Bronchial epithelial cell (primary cell): ENCODE measurements at regions not wholly inside any gene's neighbourhood (a gene's known extent, or its start where the extent isn't known, plus 50 kb on each side); places are given as distances from the start of the nearest gene placed in this dataset.

Source experiments
- DNase-seq: peaks from one replicate; pipeline ENCODE4 v3.0.0-alpha.2; 2010; ENCODE audit warnings: low read depth
- FAIRE-seq: peaks from 2 replicates; lab custom pipeline; 2011; peaks lifted over from hg19 to GRCh38; lab: Jason Lieb, UNC
- H3K27me3 ChIP-seq: 2 replicates; pipeline ENCODE4 v1.5.1; 2011; ENCODE audit warnings: low read length; ENCODE audit not compliant: control insufficient read depth, insufficient read depth
- H3K36me3 ChIP-seq: 2 replicates; pipeline ENCODE4 v1.5.1; 2011; ENCODE audit warnings: low read length; ENCODE audit not compliant: control insufficient read depth, insufficient read depth
- H3K4me3 ChIP-seq: 2 replicates; pipeline ENCODE4 v1.5.1; 2011; ENCODE audit warnings: mild to moderate bottlenecking, low read depth, low read length, control low read depth
- TF ChIP-seq, protein P1 (sequence below): IDR thresholded peaks from 2 replicates; pipeline ENCODE4 v1.5.1; 2011; ENCODE audit warnings: mild to moderate bottlenecking, moderate library complexity, low read length, control low read depth, inconsistent platforms; ENCODE audit not compliant: insufficient read depth, severe bottlenecking

DNA sequence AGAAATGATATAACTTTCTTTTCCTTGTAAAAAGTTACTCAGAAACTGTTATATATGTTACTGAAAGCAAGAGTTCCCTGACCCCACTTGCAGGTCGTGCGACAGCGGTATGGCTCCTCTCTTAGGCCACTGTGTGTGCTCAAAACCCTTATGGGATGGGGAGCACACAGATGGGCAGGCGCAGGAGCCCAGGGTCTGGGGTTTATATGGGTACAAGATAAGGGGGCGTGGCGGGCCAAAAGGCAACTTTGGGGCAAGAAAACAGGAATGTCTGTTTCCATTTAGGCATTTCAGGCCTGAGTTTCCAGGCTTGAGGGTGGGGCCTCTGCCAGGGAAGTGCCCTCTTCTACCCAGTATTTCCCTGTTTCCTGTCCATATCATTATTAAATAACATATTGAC lies 736.5 kb downstream of the VGLL3 start:
- TF ChIP-seq, protein P1, sequence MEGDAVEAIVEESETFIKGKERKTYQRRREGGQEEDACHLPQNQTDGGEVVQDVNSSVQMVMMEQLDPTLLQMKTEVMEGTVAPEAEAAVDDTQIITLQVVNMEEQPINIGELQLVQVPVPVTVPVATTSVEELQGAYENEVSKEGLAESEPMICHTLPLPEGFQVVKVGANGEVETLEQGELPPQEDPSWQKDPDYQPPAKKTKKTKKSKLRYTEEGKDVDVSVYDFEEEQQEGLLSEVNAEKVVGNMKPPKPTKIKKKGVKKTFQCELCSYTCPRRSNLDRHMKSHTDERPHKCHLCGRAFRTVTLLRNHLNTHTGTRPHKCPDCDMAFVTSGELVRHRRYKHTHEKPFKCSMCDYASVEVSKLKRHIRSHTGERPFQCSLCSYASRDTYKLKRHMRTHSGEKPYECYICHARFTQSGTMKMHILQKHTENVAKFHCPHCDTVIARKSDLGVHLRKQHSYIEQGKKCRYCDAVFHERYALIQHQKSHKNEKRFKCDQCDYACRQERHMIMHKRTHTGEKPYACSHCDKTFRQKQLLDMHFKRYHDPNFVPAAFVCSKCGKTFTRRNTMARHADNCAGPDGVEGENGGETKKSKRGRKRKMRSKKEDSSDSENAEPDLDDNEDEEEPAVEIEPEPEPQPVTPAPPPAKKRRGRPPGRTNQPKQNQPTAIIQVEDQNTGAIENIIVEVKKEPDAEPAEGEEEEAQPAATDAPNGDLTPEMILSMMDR, result no peak
- no peaks in the 10 kb centered on the region for H3K36me3 ChIP-seq
- no peaks in the 10 kb centered on the region for H3K27me3 ChIP-seq
- FAIRE-seq (no peak), DNase-seq (no peak)
- H3K4me3 ChIP-seq, result no peak overlapping the region

GRCh38 chr3:86251781-86252180 lies 739.2 kb downstream of the VGLL3 start:
- no peaks in the 10 kb centered on the region for H3K36me3 ChIP-seq
- DNase-seq (no peak), FAIRE-seq (no peak)
- TF ChIP-seq, protein P1, result no peak
- H3K4me3 ChIP-seq, result no peak overlapping the region
- no peaks in the 10 kb centered on the region for H3K27me3 ChIP-seq

- DNase-seq (peak; percentile 7), FAIRE-seq (no peak)
- TF ChIP-seq, protein P1, result no peak
- no peak overlapping the region for H3K4me3 ChIP-seq
- no peaks in the 10 kb centered on the region for H3K27me3 ChIP-seq
- no peaks in the 10 kb centered on the region for H3K36me3 ChIP-seq
Observed at GRCh38 chr3:86249833-86250232, 741.1 kb downstream of the VGLL3 start.

GRCh38 chr3:86245360-86245759 lies 745.6 kb downstream of the VGLL3 start:
- H3K27me3 ChIP-seq, result no peaks in the 10 kb centered on the region
- FAIRE-seq, result no peak
- no peaks in the 10 kb centered on the region for H3K36me3 ChIP-seq
- no peak for DNase-seq
- TF ChIP-seq, protein P1, result no peak
- H3K4me3 ChIP-seq, result no peak overlapping the region

DNA sequence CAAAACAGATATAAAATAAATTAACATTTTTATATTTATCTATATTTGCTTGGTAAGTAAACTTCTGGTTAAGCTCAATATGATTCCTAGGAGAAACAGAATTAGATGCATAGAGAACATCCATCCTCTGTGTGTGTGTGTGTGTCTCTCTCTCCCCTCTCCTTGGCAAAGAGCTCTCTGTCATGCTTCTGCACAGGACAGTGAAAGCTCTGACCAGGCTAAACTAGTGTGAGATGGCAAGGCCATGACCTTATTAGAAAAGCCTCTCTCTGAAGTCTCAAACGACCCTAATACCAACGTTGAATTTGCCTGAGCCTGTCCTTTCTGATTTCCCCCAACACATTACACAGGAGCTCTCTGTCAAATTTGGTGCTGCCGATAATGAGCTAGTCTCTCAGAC lies 746.0 kb downstream of the VGLL3 start:
- H3K36me3 ChIP-seq, result no peaks in the 10 kb centered on the region
- DNase-seq, result no peak
- no peak for FAIRE-seq
- no peak overlapping the region for H3K4me3 ChIP-seq
- no peaks in the 10 kb centered on the region for H3K27me3 ChIP-seq
- TF ChIP-seq, protein P1, result no peak

GRCh38 chr3:86239946-86240345 lies 751.0 kb downstream of the VGLL3 start:
- FAIRE-seq, result no peak
- TF ChIP-seq, protein P1, result no peak
- Histone ChIP-seq H3K36me3 (no peaks in the 10 kb centered on the region), H3K4me3 (no peak overlapping the region), H3K27me3 (no peaks in the 10 kb centered on the region)
- no peak for DNase-seq
